Hypothalamus (tissue), 51 donors: ENCODE measurements at regions not wholly inside any gene's neighbourhood (a gene's known extent, or its start where the extent isn't known, plus 50 kb on each side); places are given as distances from the start of the nearest gene placed in this dataset.
A peak's percentile ranks its signal among the peaks of the same experiment; 100 is the strongest.

ENCODE experiments used
- DNase-seq, 51 donors: peaks; one replicate each; lab custom pipeline; 2025; lab: John Stamatoyannopoulos, UW

- no peak for DNase-seq
Measured at GRCh38 chr10:90171014-90171722, 469.8 kb downstream of the KIF20B start.

GRCh38 chr10:90174531-90174930, 473.1 kb downstream of the KIF20B start:
- no peak for DNase-seq

GRCh38 chr10:90175161-90175681, 473.8 kb downstream of the KIF20B start:
- peak in 2 of 51 donors; percentile 1 to 2 for DNase-seq

GRCh38 chr10:90179696-90180407, 478.5 kb downstream of the KIF20B start:
- peak in 1 of 51 donors; percentile 6 for DNase-seq

- no peak for DNase-seq
Measured at GRCh38 chr10:90180886-90181691, 479.7 kb downstream of the KIF20B start.

GRCh38 chr10:90192825-90193224, 491.4 kb downstream of the KIF20B start:
- DNase-seq: no peak

- no peak for DNase-seq
Measured at GRCh38 chr10:90193240-90193985, 492.0 kb downstream of the KIF20B start.

GRCh38 chr10:90195288-90195840, 494.0 kb downstream of the KIF20B start:
- DNase-seq: no peak

- DNase-seq: no peak
Measured at GRCh38 chr10:90197766-90198165, 496.4 kb downstream of the KIF20B start.

- no peak for DNase-seq
Measured at GRCh38 chr10:90199093-90199492, 497.7 kb downstream of the KIF20B start.

- DNase-seq: no peak
Measured at GRCh38 chr10:90199513-90199912, 498.1 kb downstream of the KIF20B start.

GRCh38 chr10:90204131-90204955, 503.0 kb downstream of the KIF20B start:
- no peak for DNase-seq

- no peak for DNase-seq
Measured at GRCh38 chr10:90204956-90205314, 503.5 kb downstream of the KIF20B start.

GRCh38 chr10:90205340-90205739, 503.9 kb downstream of the KIF20B start:
- no peak for DNase-seq

GRCh38 chr10:90213346-90213745, 512.0 kb downstream of the KIF20B start:
- no peak for DNase-seq

- DNase-seq: no peak
Measured at GRCh38 chr10:90218846-90219245, 517.5 kb downstream of the KIF20B start.

GRCh38 chr10:90222372-90222771, 521.0 kb downstream of the KIF20B start:
- no peak for DNase-seq

GRCh38 chr10:90222939-90223338, 521.5 kb downstream of the KIF20B start:
- DNase-seq: no peak
